ENCODE measurements at regions not wholly inside any gene's neighbourhood (a gene's known extent, or its start where the extent isn't known, plus 50 kb on each side); places are given as distances from the start of the nearest gene placed in this dataset.

GRCh38 chr11:128048121-128048520 is 539.2 kb downstream of the ETS1 start:
- ChIA-PET POLR2A (no interaction called here), CTCF (no interaction called here)
- no peaks in the 10 kb centered on the region for H3K36me3 ChIP-seq (replicated peaks in 1 of 2; ENCODE audit: control insufficient read depth in 1 of 2, insufficient read depth in 2 of 2, low read length in 1 of 2)
- H3F3A ChIP-seq (replicated peaks; ENCODE audit: insufficient read depth): peaks cover 6% of the 10 kb centered on the region
- H3K9me2 ChIP-seq: no peaks in the 10 kb centered on the region
- DNase-seq: no peak
- 92% methylated on average over 4 of the region's 4 CpGs for WGBS (ENCODE audit: low lambda C conversion rate)
- no peak overlapping the region for H2AFZ ChIP-seq (ENCODE audit: low read depth)
- H3K9me3 ChIP-seq: no peaks in the 10 kb centered on the region
- H3K4me2 ChIP-seq: no peak overlapping the region
- H3K79me2 ChIP-seq (ENCODE audit: insufficient read depth): no peaks in the 10 kb centered on the region
- H4K20me1 ChIP-seq (ENCODE audit: insufficient read depth): no peaks in the 10 kb centered on the region
- H3K9ac ChIP-seq: no peak overlapping the region
- no peak overlapping the region for H3K4me3 ChIP-seq (ENCODE audit: low read depth in 2 of 2, low read length in 1 of 2)
- no peak overlapping the region for H3K27ac ChIP-seq (ENCODE audit: low read depth in 2 of 2, low read length in 1 of 2)
- H3K27me3 ChIP-seq (ENCODE audit: insufficient read depth): no peaks in the 10 kb centered on the region
- TF ChIP-seq CHD2 (IDR thresholded peaks at IDR 0.05; ENCODE audit: low read length, partially characterized antibody) (no peak), MAX (IDR thresholded peaks at IDR 0.05; ENCODE audit: low read depth) (no peak), RFX5 (IDR thresholded peaks at IDR 0.05; ENCODE audit: low read length) (no peak), YY1 (IDR thresholded peaks at IDR 0.05; ENCODE audit: low read depth) (no peak), FOSL2 (IDR thresholded peaks at IDR 0.05; ENCODE audit: borderline replicate concordance, low read depth) (no peak), JUND (IDR thresholded peaks at IDR 0.05) (no peak)
- TF ChIP-seq, protein P1, sequence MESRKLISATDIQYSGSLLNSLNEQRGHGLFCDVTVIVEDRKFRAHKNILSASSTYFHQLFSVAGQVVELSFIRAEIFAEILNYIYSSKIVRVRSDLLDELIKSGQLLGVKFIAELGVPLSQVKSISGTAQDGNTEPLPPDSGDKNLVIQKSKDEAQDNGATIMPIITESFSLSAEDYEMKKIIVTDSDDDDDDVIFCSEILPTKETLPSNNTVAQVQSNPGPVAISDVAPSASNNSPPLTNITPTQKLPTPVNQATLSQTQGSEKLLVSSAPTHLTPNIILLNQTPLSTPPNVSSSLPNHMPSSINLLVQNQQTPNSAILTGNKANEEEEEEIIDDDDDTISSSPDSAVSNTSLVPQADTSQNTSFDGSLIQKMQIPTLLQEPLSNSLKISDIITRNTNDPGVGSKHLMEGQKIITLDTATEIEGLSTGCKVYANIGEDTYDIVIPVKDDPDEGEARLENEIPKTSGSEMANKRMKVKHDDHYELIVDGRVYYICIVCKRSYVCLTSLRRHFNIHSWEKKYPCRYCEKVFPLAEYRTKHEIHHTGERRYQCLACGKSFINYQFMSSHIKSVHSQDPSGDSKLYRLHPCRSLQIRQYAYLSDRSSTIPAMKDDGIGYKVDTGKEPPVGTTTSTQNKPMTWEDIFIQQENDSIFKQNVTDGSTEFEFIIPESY (IDR thresholded peaks at IDR 0.05; ENCODE audit: borderline replicate concordance, low read depth): no peak
- peaks cover 4 to 24% of the 10 kb centered on the region in 2 experiments; a peak in 3 of 4 replicates for H3K4me1 ChIP-seq (ENCODE audit: control insufficient read depth in 1 of 2, insufficient read depth in 2 of 2, low read depth in 1 of 2, low read length in 1 of 2)

GRCh38 chr11:128047026-128047425 is 540.3 kb downstream of the ETS1 start:
- Histone ChIP-seq H3K36me3 (replicated peaks in 1 of 2; ENCODE audit: control insufficient read depth in 1 of 2, insufficient read depth in 2 of 2, low read length in 1 of 2) (no peaks in the 10 kb centered on the region), H3K9ac (no peak overlapping the region), H3K79me2 (ENCODE audit: insufficient read depth) (no peaks in the 10 kb centered on the region), H3K9me2 (no peaks in the 10 kb centered on the region), H3K27me3 (ENCODE audit: insufficient read depth) (no peaks in the 10 kb centered on the region), H3K27ac (ENCODE audit: low read depth in 2 of 2, low read length in 1 of 2) (no peak overlapping the region), H3K4me1 (ENCODE audit: control insufficient read depth in 1 of 2, insufficient read depth in 2 of 2, low read depth in 1 of 2, low read length in 1 of 2) (peaks cover 7 to 15% of the 10 kb centered on the region in 2 experiments), H3K4me2 (no peak overlapping the region), H3K9me3 (no peaks in the 10 kb centered on the region), H4K20me1 (ENCODE audit: insufficient read depth) (no peaks in the 10 kb centered on the region), H2AFZ (ENCODE audit: low read depth) (no peak overlapping the region), H3K4me3 (ENCODE audit: low read depth in 2 of 2, low read length in 1 of 2) (no peak overlapping the region), H3F3A (replicated peaks; ENCODE audit: insufficient read depth) (peaks cover 2% of the 10 kb centered on the region)
- no peak for DNase-seq
- CTCF ChIA-PET: interaction anchor here (1.1 to 1.9 kb wide), 2 partner anchors 111 to 113 kb away, joined by 4 to 8 read pairs; no protein-coding TSS in a partner anchor
- POLR2A ChIA-PET: no interaction called here
- TF ChIP-seq NRF1 (IDR thresholded peaks at IDR 0.05; ENCODE audit: low read depth, low read length) (no peak), RAD21 (IDR thresholded peaks at IDR 0.05; ENCODE audit: low read length) (no peak), FOXM1 (IDR thresholded peaks at IDR 0.05; ENCODE audit: low read depth) (no peak), MEF2A (IDR thresholded peaks at IDR 0.05; ENCODE audit: borderline replicate concordance, low read depth) (no peak), CHD2 (IDR thresholded peaks at IDR 0.05; ENCODE audit: low read length, partially characterized antibody) (no peak), USF2 (IDR thresholded peaks at IDR 0.05; ENCODE audit: borderline replicate concordance, low read depth, low read length) (no peak), TEAD4 (IDR thresholded peaks at IDR 0.05; ENCODE audit: borderline replicate concordance, insufficient read depth) (no peak), JUND (IDR thresholded peaks at IDR 0.05) (no peak), ELF1 (IDR thresholded peaks at IDR 0.05) (no peak), POLR2AphosphoS5 (IDR thresholded peaks at IDR 0.05; ENCODE audit: low read depth, low read length) (no peak), MAX (IDR thresholded peaks at IDR 0.05; ENCODE audit: low read depth) (no peak), MXI1 (IDR thresholded peaks at IDR 0.05; ENCODE audit: low read depth, low read length) (no peak), YY1 (IDR thresholded peaks at IDR 0.05; ENCODE audit: low read depth) (no peak)
- 76% methylated on average over 4 of the region's 4 CpGs for WGBS (ENCODE audit: low lambda C conversion rate)

Data from SK-N-SH (cell line).